ENCODE measurements at regions not wholly inside any gene's neighbourhood (a gene's known extent, or its start where the extent isn't known, plus 50 kb on each side); places are given as distances from the start of the nearest gene placed in this dataset.

DNA sequence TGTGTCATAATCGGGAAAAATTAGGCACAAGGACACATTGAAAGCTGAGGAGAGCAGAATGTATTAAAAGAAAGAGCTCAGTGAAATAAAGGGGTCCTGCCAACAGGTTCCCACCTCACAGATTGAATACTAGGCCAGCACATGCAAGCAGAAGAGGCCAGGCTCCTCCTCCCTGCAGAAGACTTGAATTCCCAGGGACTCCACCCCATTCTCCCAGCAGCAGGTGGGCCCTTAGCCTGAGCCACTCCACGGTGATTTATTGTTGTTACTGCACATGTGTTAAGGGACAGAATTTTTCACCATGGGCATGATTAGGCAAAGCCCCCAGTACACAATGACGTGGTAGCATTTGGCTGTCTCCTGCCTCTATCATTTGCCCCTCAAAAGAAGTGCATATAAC is 1844.7 kb downstream of the NCAM2 start:
- H3K4me3 ChIP-seq (ENCODE audit: low read depth, low read length): no peak overlapping the region
- no peak for TF ChIP-seq CTCF (IDR thresholded peaks at IDR 0.05; ENCODE audit: low read depth, low read length)
- in situ Hi-C loops (cut with HindIII; ENCODE audit: low sequenced_read_pairs): no loop called here
- DNase-seq (ENCODE audit: low read depth, low spot score): no peak

DNA sequence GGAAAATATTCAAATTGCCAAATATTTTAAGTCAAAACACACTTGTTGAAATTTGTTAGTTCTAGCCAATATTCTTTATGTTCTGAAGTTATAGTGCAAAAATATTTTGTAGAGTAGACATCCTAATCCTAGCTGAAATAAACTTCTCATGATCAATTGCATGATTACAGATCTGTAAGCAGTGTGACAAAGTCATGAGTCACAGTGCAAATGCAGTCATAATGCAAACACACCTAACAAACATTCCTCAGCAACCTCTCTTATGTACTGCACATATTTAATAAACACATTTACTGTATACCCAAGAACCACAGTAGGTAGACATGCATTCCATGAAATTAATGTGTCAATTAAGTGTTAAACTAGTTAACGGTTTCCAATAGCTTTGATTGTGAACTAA is 1857.4 kb downstream of the NCAM2 start:
- no peak for DNase-seq (ENCODE audit: low read depth, low spot score)
- TF ChIP-seq CTCF (IDR thresholded peaks at IDR 0.05; ENCODE audit: low read depth, low read length): no peak
- in situ Hi-C loops (cut with HindIII; ENCODE audit: low sequenced_read_pairs): no loop called here
- no peak overlapping the region for H3K4me3 ChIP-seq (ENCODE audit: low read depth, low read length)

DNA sequence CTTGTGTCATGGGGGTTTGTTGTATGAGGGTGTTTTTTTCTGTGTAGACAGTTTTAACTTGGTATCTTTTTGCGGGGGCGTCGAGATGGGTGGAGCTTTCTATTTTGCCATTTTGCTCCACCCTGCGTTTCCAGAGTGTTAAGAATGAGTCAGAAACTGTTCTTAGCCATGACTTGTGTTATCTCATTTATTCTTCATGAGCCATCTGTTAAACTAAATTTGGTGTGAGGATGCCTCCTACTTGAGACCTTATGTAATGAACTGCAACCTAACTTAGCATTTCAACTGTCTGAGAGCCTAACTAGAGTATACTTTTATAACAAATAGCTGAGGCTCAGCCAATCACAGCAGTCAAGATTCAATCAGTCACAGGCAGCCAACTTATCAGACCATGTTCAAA is 1873.5 kb downstream of the NCAM2 start:
- no peak for DNase-seq (ENCODE audit: low read depth, low spot score)
- TF ChIP-seq CTCF (IDR thresholded peaks at IDR 0.05; ENCODE audit: low read depth, low read length): no peak
- in situ Hi-C loops (cut with HindIII; ENCODE audit: low sequenced_read_pairs): no loop called here
- H3K4me3 ChIP-seq (ENCODE audit: low read depth, low read length): no peak overlapping the region

GRCh38 chr21:22880573-22880972 is 1882.4 kb downstream of the NCAM2 start:
- no peak for TF ChIP-seq CTCF (IDR thresholded peaks at IDR 0.05; ENCODE audit: low read depth, low read length)
- no peak for DNase-seq (ENCODE audit: low read depth, low spot score)
- in situ Hi-C loops (cut with HindIII; ENCODE audit: low sequenced_read_pairs): no loop called here
- H3K4me3 ChIP-seq (ENCODE audit: low read depth, low read length): no peak overlapping the region

GRCh38 chr21:22881131-22881530 is 1882.9 kb downstream of the NCAM2 start:
- DNase-seq (ENCODE audit: low read depth, low spot score): no peak
- TF ChIP-seq CTCF (IDR thresholded peaks at IDR 0.05; ENCODE audit: low read depth, low read length): no peak
- H3K4me3 ChIP-seq (ENCODE audit: low read depth, low read length): no peak overlapping the region
- in situ Hi-C loops (cut with HindIII; ENCODE audit: low sequenced_read_pairs): no loop called here

DNA sequence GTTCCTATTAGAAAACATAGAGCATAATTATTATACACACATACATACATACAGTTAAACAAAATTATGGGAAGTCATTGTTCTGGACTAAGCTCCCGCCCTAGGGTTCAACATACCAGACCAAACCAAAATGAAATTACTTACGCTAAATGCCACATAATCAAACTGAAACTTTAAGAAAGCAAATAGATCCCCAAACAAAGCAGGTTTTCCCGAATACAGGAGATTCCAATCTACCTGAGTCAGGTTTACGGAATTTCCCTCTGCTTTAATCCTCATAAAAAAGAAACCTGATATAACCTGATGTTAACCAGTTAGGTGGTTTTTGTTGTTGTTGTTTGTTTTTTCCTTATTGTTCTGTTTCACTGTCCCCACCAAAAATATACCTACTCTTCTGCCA is 1886.9 kb downstream of the NCAM2 start:
- no peak for DNase-seq (ENCODE audit: low read depth, low spot score)
- in situ Hi-C loops (cut with HindIII; ENCODE audit: low sequenced_read_pairs): no loop called here
- H3K4me3 ChIP-seq (ENCODE audit: low read depth, low read length): no peak overlapping the region
- TF ChIP-seq CTCF (IDR thresholded peaks at IDR 0.05; ENCODE audit: low read depth, low read length): no peak

GRCh38 chr21:22885614-22886013 is 1887.4 kb downstream of the NCAM2 start:
- no peak for DNase-seq (ENCODE audit: low read depth, low spot score)
- no peak overlapping the region for H3K4me3 ChIP-seq (ENCODE audit: low read depth, low read length)
- in situ Hi-C loops (cut with HindIII; ENCODE audit: low sequenced_read_pairs): no loop called here
- no peak for TF ChIP-seq CTCF (IDR thresholded peaks at IDR 0.05; ENCODE audit: low read depth, low read length)
